NT2/D1 (cell line): ENCODE measurements at regions not wholly inside any gene's neighbourhood (a gene's known extent, or its start where the extent isn't known, plus 50 kb on each side); places are given as distances from the start of the nearest gene placed in this dataset.

ENCODE experiments used
- SUZ12 ChIP-seq: IDR thresholded peaks from 2 replicates; pipeline ENCODE4 v1.6.1; 2011; ENCODE audit not compliant: insufficient read length, insufficient read depth; ENCODE audit errors: extremely low read depth
- ZNF274 ChIP-seq: IDR thresholded peaks from 2 replicates; pipeline ENCODE4 v1.6.1; 2011; ENCODE audit warnings: mild to moderate bottlenecking, low read depth, low read length

DNA sequence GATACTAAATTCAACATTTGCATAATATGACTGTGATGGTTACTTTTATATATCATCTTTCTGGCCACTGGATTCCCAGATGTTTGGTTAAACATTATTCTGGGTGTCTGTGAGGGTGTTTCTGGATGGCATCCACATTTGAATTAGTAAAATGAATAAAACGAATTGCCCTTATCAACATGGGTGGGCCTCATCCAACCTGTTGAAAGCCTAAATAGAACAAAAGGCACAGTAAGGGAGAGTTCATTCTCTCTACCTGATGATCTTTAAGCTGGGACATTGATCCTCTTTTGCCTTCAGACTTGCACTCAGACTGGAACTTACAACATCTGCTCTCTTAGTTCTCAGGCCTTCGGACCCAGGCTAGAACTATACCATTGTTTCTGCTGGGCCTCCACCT, 57.6 kb downstream of the CD24 start:
- TF ChIP-seq SUZ12 = no peak
- TF ChIP-seq ZNF274 = no peak
